Fibroblast of skin of left quadriceps (primary cell): ENCODE measurements at regions not wholly inside any gene's neighbourhood (a gene's known extent, or its start where the extent isn't known, plus 50 kb on each side); places are given as distances from the start of the nearest gene placed in this dataset.

Experiments
- DNase-seq, 2 experiments: peaks; one replicate each; pipeline ENCODE4 v3.0.0-alpha.2; 2013; ENCODE audit warnings: low read depth in 2 of 2

- no peak for DNase-seq
These were observed 55.5 kb downstream of the INHBB start for GRCh38 chr2:120401275-120402066.

- DNase-seq: no peak
These were observed 56.1 kb downstream of the INHBB start for GRCh38 chr2:120402067-120402433.

DNA sequence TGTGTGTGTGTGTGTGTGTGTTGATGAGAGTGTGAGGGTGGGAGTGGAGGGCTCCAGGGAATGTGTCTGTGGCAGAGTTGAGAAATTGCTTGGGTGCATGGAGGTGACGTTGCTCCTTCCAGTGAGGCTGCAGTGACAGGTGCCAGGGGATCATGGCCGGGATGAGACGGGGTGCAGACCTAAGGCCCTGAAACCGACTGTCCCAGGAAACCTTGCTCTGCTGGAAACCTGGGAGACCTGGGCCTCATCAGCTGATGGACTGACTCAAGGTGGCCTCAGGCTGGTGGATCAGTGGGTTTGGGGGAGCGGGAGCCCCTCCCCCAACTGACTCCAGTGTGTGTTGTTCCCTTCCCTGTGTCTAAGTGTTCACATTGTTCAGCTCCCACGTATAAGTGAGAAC is 56.6 kb downstream of the INHBB start:
- DNase-seq: no peak

GRCh38 chr2:120403261-120403660 is 57.3 kb downstream of the INHBB start:
- DNase-seq: no peak

- no peak for DNase-seq
These were observed 57.7 kb downstream of the INHBB start for GRCh38 chr2:120403676-120404075.

- no peak for DNase-seq
These were observed 58.3 kb downstream of the INHBB start for GRCh38 chr2:120404274-120404673.

GRCh38 chr2:120404941-120405758 is 59.2 kb downstream of the INHBB start:
- no peak for DNase-seq

GRCh38 chr2:120405759-120406099 is 59.8 kb downstream of the INHBB start:
- DNase-seq: no peak

DNA sequence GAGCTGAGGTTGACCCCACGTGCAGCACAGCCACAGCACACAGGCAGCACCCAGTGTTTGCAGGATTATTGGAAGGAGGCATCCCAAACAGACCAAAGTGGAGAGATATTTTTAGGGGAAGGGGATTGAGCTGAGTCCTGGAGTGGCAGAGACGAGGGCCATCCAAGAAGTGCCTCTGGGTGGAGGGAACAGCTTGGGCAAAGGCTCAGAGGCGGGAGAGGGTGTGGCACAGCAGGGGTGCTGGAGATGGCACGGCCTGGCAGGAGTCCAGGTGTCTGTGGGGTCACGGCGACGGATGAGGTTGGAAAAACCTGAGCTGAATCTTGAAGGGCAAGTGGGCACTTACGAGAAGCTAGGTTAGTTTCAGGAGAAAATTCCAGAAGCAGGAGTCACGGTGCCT is 60.6 kb downstream of the INHBB start:
- DNase-seq: no peak

GRCh38 chr2:120410487-120410886 is 64.6 kb downstream of the INHBB start:
- no peak for DNase-seq

DNA sequence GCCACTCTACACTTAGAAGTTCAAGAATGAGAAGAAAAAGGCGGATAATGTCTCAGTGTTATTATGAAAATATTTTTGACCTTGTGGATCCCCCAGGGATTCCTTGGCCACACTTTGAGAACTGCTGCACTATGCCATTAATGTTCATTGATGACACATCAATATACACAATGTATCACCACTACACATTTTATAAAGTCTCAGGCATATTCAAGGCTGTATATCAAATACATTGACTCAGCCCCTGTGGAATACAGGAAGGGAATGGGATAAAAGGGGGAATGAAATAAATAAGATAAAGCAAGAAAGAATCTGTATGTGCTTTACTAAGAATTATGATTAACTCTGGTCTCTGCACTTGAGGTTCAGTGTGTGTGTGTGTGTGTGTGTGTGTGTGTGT is 69.1 kb downstream of the INHBB start:
- no peak for DNase-seq

DNA sequence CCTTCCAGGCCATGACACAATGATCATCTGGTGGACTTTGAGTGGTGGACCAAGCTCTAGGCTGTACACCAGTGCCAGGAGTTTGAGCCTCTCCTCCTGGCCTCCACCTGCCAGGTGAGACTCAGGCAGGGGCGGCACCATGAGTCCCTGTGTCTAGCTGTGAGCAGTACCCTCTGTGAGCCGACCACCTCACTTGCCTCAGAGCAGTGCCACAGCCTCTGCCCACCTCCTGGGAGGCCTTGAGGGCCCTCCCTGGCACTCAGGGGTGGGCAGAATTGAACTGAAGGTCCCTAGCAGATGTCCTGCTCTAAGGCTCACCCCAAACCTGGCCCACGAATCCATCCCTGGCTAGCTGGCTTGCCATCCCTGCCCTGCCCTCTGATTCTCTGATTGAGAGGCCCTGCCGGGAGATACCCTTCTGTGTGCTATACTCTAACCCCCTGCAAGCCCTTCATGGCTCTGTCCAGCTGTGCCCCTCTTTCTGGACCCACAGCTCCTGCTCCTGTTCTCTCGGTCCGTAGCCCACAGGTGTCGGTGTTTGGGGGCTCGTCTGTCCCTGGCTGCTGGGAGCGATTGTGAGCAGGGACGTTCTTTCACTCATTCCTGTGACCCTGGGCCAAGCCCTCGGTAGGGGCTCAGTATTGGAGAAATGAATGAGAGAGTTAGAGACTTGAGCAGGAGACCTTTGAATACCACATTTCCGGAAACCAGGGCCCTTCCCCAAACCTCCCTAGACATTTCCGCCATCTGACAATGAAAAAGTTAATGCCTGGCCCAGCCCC is 70.0 kb downstream of the INHBB start:
- no peak for DNase-seq

- DNase-seq: no peak
These were observed 72.3 kb downstream of the INHBB start for GRCh38 chr2:120418174-120418787.

- no peak for DNase-seq
These were observed 73.1 kb downstream of the INHBB start for GRCh38 chr2:120419073-120419472.

DNA sequence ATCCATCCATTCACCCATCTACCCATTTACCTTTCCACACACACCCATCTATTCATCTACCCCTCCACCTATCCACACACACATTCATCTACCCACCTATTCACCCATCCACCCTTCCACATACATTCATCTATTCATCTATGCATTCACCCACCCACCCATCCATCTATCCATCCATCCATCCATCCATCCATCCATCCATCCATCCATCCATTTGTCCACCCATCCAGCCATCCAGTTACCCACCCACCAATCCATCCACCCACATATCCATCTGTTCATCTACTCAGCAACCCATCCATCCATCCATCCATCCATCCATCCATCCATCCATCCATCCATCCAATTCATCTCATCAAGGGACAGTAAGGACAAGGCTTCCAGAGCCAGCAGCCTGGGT is 74.0 kb downstream of the INHBB start:
- no peak for DNase-seq

DNA sequence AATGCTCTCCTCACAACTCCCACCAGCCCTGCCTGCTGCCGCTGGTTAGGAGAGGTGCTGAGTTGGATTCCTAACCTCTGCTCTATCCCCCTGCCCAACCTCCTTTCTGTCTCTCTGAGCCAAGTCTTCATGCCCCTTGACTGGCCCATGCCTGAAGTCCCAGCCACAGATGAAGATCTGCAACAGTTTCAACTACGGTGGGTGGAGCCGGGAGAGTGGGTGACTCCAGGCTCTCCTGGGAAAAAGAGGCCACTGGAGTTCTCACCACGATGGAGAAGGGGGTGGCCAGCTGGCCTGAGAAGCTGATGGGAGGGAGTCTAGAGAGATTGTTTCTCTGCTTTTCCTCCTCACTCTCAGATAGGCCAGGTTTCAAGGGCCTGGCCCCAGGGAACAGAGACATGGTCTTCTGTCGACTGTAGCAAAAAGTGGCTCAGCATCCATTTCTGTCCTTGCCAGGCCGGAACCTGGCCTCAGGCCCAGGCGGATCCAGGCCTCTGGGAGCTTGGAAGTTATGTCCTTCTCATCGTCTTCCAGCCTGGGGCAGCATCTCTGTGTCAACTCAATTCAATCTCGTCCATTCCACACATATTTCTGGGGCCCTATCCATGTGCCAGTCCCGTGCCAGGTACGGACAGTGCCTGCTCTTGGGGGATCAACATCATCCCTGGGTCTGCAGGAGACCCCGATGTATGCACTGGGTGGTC is 75.3 kb downstream of the INHBB start:
- no peak for DNase-seq

GRCh38 chr2:120421830-120422175 is 75.9 kb downstream of the INHBB start:
- no peak for DNase-seq

DNA sequence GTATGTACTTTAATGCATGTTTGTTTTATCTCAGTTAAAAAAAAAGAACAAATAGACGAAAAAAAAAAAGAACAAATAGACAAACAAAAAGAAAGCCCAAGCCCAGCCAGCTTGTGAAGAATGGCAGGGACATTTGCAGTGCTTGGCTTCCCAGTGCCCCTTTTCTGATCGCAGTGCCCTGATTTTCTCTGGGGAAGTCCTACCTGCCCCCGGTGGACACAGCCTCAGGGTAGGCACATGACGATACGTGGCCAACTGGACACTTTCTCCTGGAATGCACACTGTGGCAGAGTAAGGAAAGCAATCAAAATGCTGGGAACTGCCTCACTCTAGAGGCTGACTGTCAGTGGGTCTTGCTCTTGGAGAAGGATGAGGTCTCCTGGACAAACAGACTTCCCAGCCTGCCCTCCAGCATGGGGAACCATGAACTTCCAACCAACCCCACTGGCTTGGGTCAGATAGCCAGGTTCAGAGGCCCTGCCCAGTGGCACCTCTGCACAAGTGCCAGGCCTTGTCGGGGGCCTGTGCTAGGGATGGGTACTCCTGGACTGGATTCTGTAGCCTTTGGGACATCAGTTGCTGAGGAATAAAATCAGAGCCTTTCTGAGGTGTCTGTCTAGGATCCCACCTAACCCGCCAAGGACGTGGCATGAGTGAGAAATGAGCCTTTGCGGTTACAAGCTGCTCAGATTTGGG is 76.7 kb downstream of the INHBB start:
- no peak for DNase-seq

DNA sequence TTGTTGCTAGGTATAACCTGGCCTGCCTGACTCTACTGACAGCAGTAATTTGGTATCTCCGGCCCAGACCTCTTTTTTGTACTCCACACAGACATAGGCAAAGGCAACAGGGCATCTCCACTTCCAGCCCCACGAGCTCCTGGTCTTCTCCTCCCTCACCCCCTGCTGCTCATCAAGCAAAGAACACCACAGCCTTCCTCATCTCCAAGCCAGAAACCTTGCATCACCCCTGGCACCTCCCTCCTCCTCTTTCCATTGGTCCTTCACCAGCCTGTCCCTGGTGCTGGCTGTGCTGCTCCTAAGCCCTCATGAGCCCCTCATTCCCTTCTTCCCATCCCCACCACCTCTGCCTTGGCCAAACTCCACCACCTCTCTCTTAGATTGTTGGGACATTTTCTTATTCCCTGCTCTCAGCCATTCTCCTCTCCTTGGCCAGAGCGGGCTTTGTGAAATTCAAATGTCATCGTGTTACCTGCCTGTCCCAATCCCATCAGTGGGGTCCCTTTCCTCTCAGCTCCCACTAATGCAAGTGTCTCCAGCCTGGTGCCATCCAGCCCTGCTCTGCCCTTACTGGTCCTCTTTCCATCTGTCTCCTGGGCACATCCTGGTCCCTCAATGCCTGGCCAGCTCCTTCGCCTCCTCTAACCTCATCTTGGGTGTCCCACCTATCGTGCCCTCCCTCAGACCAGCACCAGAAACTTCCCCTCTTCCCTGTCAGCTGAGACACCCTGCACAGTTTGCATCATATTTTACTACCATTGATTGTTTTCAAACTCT is 77.4 kb downstream of the INHBB start:
- DNase-seq: no peak

GRCh38 chr2:120424274-120424796 is 78.4 kb downstream of the INHBB start:
- no peak for DNase-seq
